ENCODE measurements at regions not wholly inside any gene's neighbourhood (a gene's known extent, or its start where the extent isn't known, plus 50 kb on each side); places are given as distances from the start of the nearest gene placed in this dataset.

- H3K23ac ChIP-seq (ENCODE audit: low read length), result no peak overlapping the region
- no peak overlapping the region for H3K14ac ChIP-seq (ENCODE audit: low read length)
- H2AK5ac ChIP-seq (ENCODE audit: low read length), result no peak overlapping the region
- H3K27ac ChIP-seq (ENCODE audit: low read depth, low read length), result no peak overlapping the region
- no peaks in the 10 kb centered on the region for H3K36me3 ChIP-seq (ENCODE audit: control insufficient read depth in 1 of 2, insufficient read depth in 2 of 2, low read length in 2 of 2)
- no peaks in the 10 kb centered on the region for H3K4me1 ChIP-seq (ENCODE audit: control insufficient read depth in 1 of 2, insufficient read depth in 2 of 2, low read length in 2 of 2)
- no peaks in the 10 kb centered on the region for H3K9me3 ChIP-seq (ENCODE audit: insufficient read depth, low read depth, low read length)
- H3K9ac ChIP-seq (ENCODE audit: low read length), result no peak overlapping the region
- no peak overlapping the region for H2BK5ac ChIP-seq (ENCODE audit: low read depth, low read length, poor library complexity)
- no peaks in the 10 kb centered on the region for H3K27me3 ChIP-seq (ENCODE audit: insufficient read depth, low read length)
- H3K4ac ChIP-seq (ENCODE audit: low read depth, low read length), result no peak overlapping the region
- no peak overlapping the region for H4K8ac ChIP-seq (ENCODE audit: low read depth, low read length)
- no peak overlapping the region for H2BK12ac ChIP-seq (ENCODE audit: low read length)
- no peaks in the 10 kb centered on the region for H3K79me2 ChIP-seq (ENCODE audit: control insufficient read depth, insufficient read depth, low read length, poor library complexity)
- H3K18ac ChIP-seq (ENCODE audit: low read length), result no peak overlapping the region
- no peak overlapping the region for H3K4me3 ChIP-seq (ENCODE audit: low read depth, low read length)
- no CpG with 5 or more reads among the region's 6 CpGs for WGBS (ENCODE audit: extremely low coverage, insufficient coverage, insufficient read length)
- no peak overlapping the region for H3K4me2 ChIP-seq (ENCODE audit: low read length)
- H2AFZ ChIP-seq (ENCODE audit: insufficient read depth, low read length, poor library complexity), result no peak overlapping the region
- H2BK120ac ChIP-seq (ENCODE audit: insufficient read depth, low read length, poor library complexity), result no peak overlapping the region
- H3K79me1 ChIP-seq (ENCODE audit: low read length), result no peaks in the 10 kb centered on the region
- H4K12ac ChIP-seq (ENCODE audit: low read depth, low read length), result no peak overlapping the region
- no peak for DNase-seq
- H4K91ac ChIP-seq (ENCODE audit: low read depth, low read length), result no peak overlapping the region
These were observed 472.1 kb downstream of the SOX2 start for GRCh38 chr3:182183716-182184430.

GRCh38 chr3:182185313-182185712 is 473.6 kb downstream of the SOX2 start:
- no peak overlapping the region for H3K14ac ChIP-seq (ENCODE audit: low read length)
- no peaks in the 10 kb centered on the region for H3K36me3 ChIP-seq (ENCODE audit: control insufficient read depth in 1 of 2, insufficient read depth in 2 of 2, low read length in 2 of 2)
- no peak overlapping the region for H2BK5ac ChIP-seq (ENCODE audit: low read depth, low read length, poor library complexity)
- no peaks in the 10 kb centered on the region for H3K79me2 ChIP-seq (ENCODE audit: control insufficient read depth, insufficient read depth, low read length, poor library complexity)
- no peaks in the 10 kb centered on the region for H3K79me1 ChIP-seq (ENCODE audit: low read length)
- H2BK120ac ChIP-seq (ENCODE audit: insufficient read depth, low read length, poor library complexity), result no peak overlapping the region
- H3K23ac ChIP-seq (ENCODE audit: low read length), result no peak overlapping the region
- no peak overlapping the region for H4K91ac ChIP-seq (ENCODE audit: low read depth, low read length)
- no peak overlapping the region for H3K9ac ChIP-seq (ENCODE audit: low read length)
- H2AK5ac ChIP-seq (ENCODE audit: low read length), result no peak overlapping the region
- no peak overlapping the region for H3K18ac ChIP-seq (ENCODE audit: low read length)
- no peak overlapping the region for H4K12ac ChIP-seq (ENCODE audit: low read depth, low read length)
- no peaks in the 10 kb centered on the region for H3K4me1 ChIP-seq (ENCODE audit: control insufficient read depth in 1 of 2, insufficient read depth in 2 of 2, low read length in 2 of 2)
- WGBS (ENCODE audit: extremely low coverage, insufficient coverage, insufficient read length), result no CpG with 5 or more reads among the region's 1 CpG
- no peak overlapping the region for H3K4me3 ChIP-seq (ENCODE audit: low read depth, low read length)
- H3K27me3 ChIP-seq (ENCODE audit: insufficient read depth, low read length), result no peaks in the 10 kb centered on the region
- no peak overlapping the region for H2AFZ ChIP-seq (ENCODE audit: insufficient read depth, low read length, poor library complexity)
- DNase-seq, result no peak
- no peak overlapping the region for H4K8ac ChIP-seq (ENCODE audit: low read depth, low read length)
- no peak overlapping the region for H3K27ac ChIP-seq (ENCODE audit: low read depth, low read length)
- H3K4ac ChIP-seq (ENCODE audit: low read depth, low read length), result no peak overlapping the region
- no peaks in the 10 kb centered on the region for H3K9me3 ChIP-seq (ENCODE audit: insufficient read depth, low read depth, low read length)
- no peak overlapping the region for H2BK12ac ChIP-seq (ENCODE audit: low read length)
- no peak overlapping the region for H3K4me2 ChIP-seq (ENCODE audit: low read length)

GRCh38 chr3:182190056-182190455 is 478.3 kb downstream of the SOX2 start:
- no peak overlapping the region for H3K9ac ChIP-seq (ENCODE audit: low read length)
- WGBS (ENCODE audit: extremely low coverage, insufficient coverage, insufficient read length), result no CpG with 5 or more reads among the region's 2 CpGs
- no peak overlapping the region for H3K18ac ChIP-seq (ENCODE audit: low read length)
- H4K91ac ChIP-seq (ENCODE audit: low read depth, low read length), result no peak overlapping the region
- H4K12ac ChIP-seq (ENCODE audit: low read depth, low read length), result no peak overlapping the region
- no peak overlapping the region for H3K27ac ChIP-seq (ENCODE audit: low read depth, low read length)
- H3K4me1 ChIP-seq (ENCODE audit: control insufficient read depth in 1 of 2, insufficient read depth in 2 of 2, low read length in 2 of 2), result no peaks in the 10 kb centered on the region
- no peak overlapping the region for H2AFZ ChIP-seq (ENCODE audit: insufficient read depth, low read length, poor library complexity)
- H3K27me3 ChIP-seq (ENCODE audit: insufficient read depth, low read length), result no peaks in the 10 kb centered on the region
- no peak overlapping the region for H3K4ac ChIP-seq (ENCODE audit: low read depth, low read length)
- no peak overlapping the region for H2AK5ac ChIP-seq (ENCODE audit: low read length)
- no peak overlapping the region for H4K8ac ChIP-seq (ENCODE audit: low read depth, low read length)
- H3K79me2 ChIP-seq (ENCODE audit: control insufficient read depth, insufficient read depth, low read length, poor library complexity), result no peaks in the 10 kb centered on the region
- no peaks in the 10 kb centered on the region for H3K9me3 ChIP-seq (ENCODE audit: insufficient read depth, low read depth, low read length)
- H3K4me2 ChIP-seq (ENCODE audit: low read length), result no peak overlapping the region
- no peak overlapping the region for H3K14ac ChIP-seq (ENCODE audit: low read length)
- no peak overlapping the region for H2BK5ac ChIP-seq (ENCODE audit: low read depth, low read length, poor library complexity)
- no peaks in the 10 kb centered on the region for H3K79me1 ChIP-seq (ENCODE audit: low read length)
- no peaks in the 10 kb centered on the region for H3K36me3 ChIP-seq (ENCODE audit: control insufficient read depth in 1 of 2, insufficient read depth in 2 of 2, low read length in 2 of 2)
- no peak for DNase-seq
- H3K23ac ChIP-seq (ENCODE audit: low read length), result no peak overlapping the region
- H3K4me3 ChIP-seq (ENCODE audit: low read depth, low read length), result no peak overlapping the region
- no peak overlapping the region for H2BK12ac ChIP-seq (ENCODE audit: low read length)
- H2BK120ac ChIP-seq (ENCODE audit: insufficient read depth, low read length, poor library complexity), result no peak overlapping the region

GRCh38 chr3:182198345-182198744 is 486.6 kb downstream of the SOX2 start:
- no peak overlapping the region for H3K4me3 ChIP-seq (ENCODE audit: low read depth, low read length)
- H3K9me3 ChIP-seq (ENCODE audit: insufficient read depth, low read depth, low read length), result peaks cover 2% of the 10 kb centered on the region
- H3K27me3 ChIP-seq (ENCODE audit: insufficient read depth, low read length), result no peaks in the 10 kb centered on the region
- no peaks in the 10 kb centered on the region for H3K79me2 ChIP-seq (ENCODE audit: control insufficient read depth, insufficient read depth, low read length, poor library complexity)
- H4K12ac ChIP-seq (ENCODE audit: low read depth, low read length), result no peak overlapping the region
- no peaks in the 10 kb centered on the region for H3K79me1 ChIP-seq (ENCODE audit: low read length)
- H2BK5ac ChIP-seq (ENCODE audit: low read depth, low read length, poor library complexity), result no peak overlapping the region
- H2AFZ ChIP-seq (ENCODE audit: insufficient read depth, low read length, poor library complexity), result no peak overlapping the region
- H2AK5ac ChIP-seq (ENCODE audit: low read length), result no peak overlapping the region
- H3K14ac ChIP-seq (ENCODE audit: low read length), result no peak overlapping the region
- H4K8ac ChIP-seq (ENCODE audit: low read depth, low read length), result no peak overlapping the region
- no peak for DNase-seq
- no peak overlapping the region for H4K91ac ChIP-seq (ENCODE audit: low read depth, low read length)
- H3K4ac ChIP-seq (ENCODE audit: low read depth, low read length), result no peak overlapping the region
- H3K36me3 ChIP-seq (ENCODE audit: control insufficient read depth in 1 of 2, insufficient read depth in 2 of 2, low read length in 2 of 2), result no peaks in the 10 kb centered on the region
- WGBS (ENCODE audit: extremely low coverage, insufficient coverage, insufficient read length), result no CpG with 5 or more reads among the region's 1 CpG
- H3K27ac ChIP-seq (ENCODE audit: low read depth, low read length), result no peak overlapping the region
- no peak overlapping the region for H2BK120ac ChIP-seq (ENCODE audit: insufficient read depth, low read length, poor library complexity)
- H3K23ac ChIP-seq (ENCODE audit: low read length), result no peak overlapping the region
- no peak overlapping the region for H2BK12ac ChIP-seq (ENCODE audit: low read length)
- no peak overlapping the region for H3K18ac ChIP-seq (ENCODE audit: low read length)
- H3K9ac ChIP-seq (ENCODE audit: low read length), result no peak overlapping the region
- H3K4me1 ChIP-seq (ENCODE audit: control insufficient read depth in 1 of 2, insufficient read depth in 2 of 2, low read length in 2 of 2), result no peaks in the 10 kb centered on the region
- no peak overlapping the region for H3K4me2 ChIP-seq (ENCODE audit: low read length)
